SK-N-MC (cell line): ENCODE measurements at regions not wholly inside any gene's neighbourhood (a gene's known extent, or its start where the extent isn't known, plus 50 kb on each side); places are given as distances from the start of the nearest gene placed in this dataset.

ENCODE experiments used
- EZH2 ChIP-seq: fragments of 200-600 bp; sonication (generic); IDR thresholded peaks from one replicate; pipeline ENCODE4 v1.6.1; 2017; ENCODE audit warnings: antibody characterized with exemption
- FOXP2 ChIP-seq: optimal IDR thresholded peaks from 2 replicates; pipeline ENCODE3; 2011; ENCODE audit warnings: mild to moderate bottlenecking, moderate library complexity; ENCODE audit not compliant: insufficient read depth; ENCODE audit errors: extremely low read length, control extremely low read depth
- POLR2AphosphoS5 ChIP-seq: IDR thresholded peaks from 2 replicates; pipeline ENCODE4 v1.6.1; 2012; ENCODE audit warnings: mild to moderate bottlenecking, low read depth, low read length, borderline replicate concordance

GRCh38 chr12:46443594-46444263 is 71.2 kb upstream of the SLC38A2 start:
- TF ChIP-seq POLR2AphosphoS5 (no peak), EZH2 (no peak), FOXP2 (no peak)
